LNCaP clone FGC (cell line): ENCODE measurements at regions not wholly inside any gene's neighbourhood (a gene's known extent, or its start where the extent isn't known, plus 50 kb on each side); places are given as distances from the start of the nearest gene placed in this dataset.
A peak's percentile ranks its signal among the peaks of the same experiment; 100 is the strongest.
"Not testable (repeated sequence)": the region's sequence is repeated elsewhere in the genome, so short reads cannot be mapped to it uniquely, and the experiment has no call there.

Experiments
- DNase-seq: peaks from one replicate; pipeline ENCODE4 v3.0.0-alpha.2; 2011; ENCODE audit warnings: low read depth
- H3K4me3 ChIP-seq: 2 replicates; pipeline ENCODE4 v1.5.1; 2011; ENCODE audit warnings: mild to moderate bottlenecking, low read depth, low read length, control low read depth
- TF ChIP-seq, protein P1 (sequence below): IDR thresholded peaks from 2 replicates; pipeline ENCODE4 v1.5.1; 2012; ENCODE audit warnings: mild to moderate bottlenecking; ENCODE audit not compliant: control insufficient read depth, insufficient read depth; ENCODE audit errors: extremely low read depth

DNA sequence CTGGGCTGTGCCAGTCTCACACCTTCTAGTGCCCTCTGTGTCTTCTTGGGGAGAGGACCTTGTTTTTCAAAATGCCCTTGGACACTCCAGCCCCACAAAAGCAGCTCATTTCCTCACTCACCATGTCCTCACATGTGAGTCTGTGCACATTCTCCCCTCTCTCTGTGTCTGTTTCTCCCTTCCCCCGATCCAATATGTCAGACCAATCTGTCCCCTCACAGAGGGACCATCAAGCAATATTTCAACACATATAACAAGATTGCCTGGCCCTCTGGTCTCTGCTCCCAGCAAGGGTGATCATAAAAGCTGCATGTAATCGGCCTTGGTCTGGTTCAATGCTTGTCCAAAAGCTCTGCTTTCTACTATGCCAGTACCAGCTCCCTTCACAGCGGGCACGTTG is 261.2 kb downstream of the MATN1 start:
- no peak overlapping the region for H3K4me3 ChIP-seq
- DNase-seq = no peak
- TF ChIP-seq, protein P1, sequence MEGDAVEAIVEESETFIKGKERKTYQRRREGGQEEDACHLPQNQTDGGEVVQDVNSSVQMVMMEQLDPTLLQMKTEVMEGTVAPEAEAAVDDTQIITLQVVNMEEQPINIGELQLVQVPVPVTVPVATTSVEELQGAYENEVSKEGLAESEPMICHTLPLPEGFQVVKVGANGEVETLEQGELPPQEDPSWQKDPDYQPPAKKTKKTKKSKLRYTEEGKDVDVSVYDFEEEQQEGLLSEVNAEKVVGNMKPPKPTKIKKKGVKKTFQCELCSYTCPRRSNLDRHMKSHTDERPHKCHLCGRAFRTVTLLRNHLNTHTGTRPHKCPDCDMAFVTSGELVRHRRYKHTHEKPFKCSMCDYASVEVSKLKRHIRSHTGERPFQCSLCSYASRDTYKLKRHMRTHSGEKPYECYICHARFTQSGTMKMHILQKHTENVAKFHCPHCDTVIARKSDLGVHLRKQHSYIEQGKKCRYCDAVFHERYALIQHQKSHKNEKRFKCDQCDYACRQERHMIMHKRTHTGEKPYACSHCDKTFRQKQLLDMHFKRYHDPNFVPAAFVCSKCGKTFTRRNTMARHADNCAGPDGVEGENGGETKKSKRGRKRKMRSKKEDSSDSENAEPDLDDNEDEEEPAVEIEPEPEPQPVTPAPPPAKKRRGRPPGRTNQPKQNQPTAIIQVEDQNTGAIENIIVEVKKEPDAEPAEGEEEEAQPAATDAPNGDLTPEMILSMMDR = no peak

DNA sequence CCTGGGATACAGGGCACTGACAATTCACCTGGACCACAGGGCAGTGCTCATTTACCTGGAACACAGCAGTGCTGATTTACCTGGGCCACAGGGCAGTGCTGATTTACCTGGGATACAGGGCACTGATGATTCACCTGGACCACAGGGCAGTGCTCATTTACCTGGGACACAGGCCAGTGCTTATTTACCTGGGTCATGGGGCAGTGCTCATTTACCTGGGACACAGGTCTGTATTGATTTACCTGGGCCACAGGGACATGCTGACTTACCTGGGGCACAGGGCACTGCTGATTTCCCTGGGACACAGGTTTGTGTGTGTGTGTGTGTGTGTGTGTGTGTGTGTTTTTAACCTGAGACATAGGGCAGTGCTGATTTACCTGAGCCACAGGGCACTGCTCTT is 261.7 kb downstream of the MATN1 start:
- TF ChIP-seq, protein P1 = 0 out of 2 replicates have a peak, but pooled peaks have one; percentile 7
- peak; percentile 86 for DNase-seq
- H3K4me3 ChIP-seq = no peak overlapping the region

DNA sequence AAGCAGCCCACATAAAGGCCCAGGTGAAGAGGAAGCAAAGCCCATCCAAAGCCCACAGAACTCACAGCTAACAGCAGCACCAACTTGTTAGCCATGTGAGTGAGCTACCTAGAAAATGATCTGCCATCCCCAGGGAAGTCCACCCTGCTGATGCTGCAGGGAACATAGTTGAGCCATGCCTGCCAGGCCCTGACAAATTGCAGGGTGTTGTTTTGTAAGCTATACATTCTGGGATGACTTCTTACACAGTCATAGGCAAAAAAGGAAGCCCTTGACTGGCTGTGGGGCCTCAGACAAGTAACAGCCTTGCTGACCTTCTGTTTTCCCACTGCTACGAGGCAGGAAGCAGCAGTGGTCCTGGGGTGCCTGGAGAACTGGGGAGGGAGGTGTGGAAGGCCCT is 262.7 kb downstream of the MATN1 start:
- TF ChIP-seq, protein P1 = no peak
- no peak overlapping the region for H3K4me3 ChIP-seq
- DNase-seq = no peak

DNA sequence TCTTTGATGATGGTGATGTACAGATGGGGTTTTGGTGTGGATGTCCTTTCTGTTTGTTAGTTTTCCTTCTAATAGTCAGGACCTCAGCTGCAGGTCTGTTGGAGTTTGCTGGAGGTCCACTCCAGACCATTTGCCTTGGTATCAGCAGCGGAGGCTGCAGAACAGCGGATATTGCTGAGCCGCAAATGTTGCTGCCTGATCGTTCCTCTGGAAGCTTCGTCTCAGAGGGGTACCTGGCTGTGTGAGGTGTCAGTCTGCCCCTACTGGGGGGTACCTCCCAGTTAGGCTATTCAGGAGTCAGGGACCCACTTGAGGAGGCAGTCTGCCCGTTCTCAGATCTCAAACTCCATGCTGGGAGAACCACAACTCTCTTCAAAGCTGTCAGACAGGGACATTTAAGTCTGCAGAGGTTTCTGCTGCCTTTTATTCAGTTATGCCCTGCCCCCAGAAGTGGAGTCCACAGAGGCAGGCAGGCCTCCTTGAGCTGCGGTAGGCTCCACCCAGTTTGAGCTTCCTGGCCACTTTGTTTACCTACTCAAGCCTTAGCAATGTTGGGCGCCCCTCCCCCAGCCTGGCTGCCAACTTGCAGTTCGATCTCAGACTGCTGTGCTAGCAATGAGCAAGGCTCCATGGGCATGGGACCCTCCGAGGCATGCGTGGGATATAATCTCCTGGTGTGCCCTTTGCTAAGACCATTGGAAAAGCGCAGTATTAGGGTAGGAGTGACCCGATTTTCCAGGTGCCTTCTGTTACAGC is 264.5 kb downstream of the MATN1 start:
- not testable (repeated sequence) for DNase-seq, H3K4me3 ChIP-seq

DNA sequence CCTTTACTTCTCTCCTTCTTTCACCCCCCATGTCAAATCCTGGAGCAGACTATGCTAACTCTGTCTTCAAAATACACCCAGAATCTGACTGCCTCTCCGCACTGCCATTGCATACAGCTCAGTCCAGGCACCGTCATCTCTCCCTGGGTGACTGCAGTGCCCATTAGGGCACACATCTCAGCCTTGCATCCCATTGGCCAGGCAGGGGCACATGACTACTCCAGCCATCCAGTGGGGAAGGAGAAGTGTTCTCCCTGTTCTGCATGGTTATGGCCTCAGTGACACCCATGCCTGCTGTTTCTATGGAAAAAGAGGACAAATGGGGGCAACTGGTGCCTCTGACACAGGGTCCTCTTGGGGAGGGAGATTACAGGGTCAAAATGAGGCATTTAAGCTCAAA is 270.5 kb downstream of the MATN1 start:
- TF ChIP-seq, protein P1 = no peak
- no peak overlapping the region for H3K4me3 ChIP-seq
- no peak for DNase-seq

DNA sequence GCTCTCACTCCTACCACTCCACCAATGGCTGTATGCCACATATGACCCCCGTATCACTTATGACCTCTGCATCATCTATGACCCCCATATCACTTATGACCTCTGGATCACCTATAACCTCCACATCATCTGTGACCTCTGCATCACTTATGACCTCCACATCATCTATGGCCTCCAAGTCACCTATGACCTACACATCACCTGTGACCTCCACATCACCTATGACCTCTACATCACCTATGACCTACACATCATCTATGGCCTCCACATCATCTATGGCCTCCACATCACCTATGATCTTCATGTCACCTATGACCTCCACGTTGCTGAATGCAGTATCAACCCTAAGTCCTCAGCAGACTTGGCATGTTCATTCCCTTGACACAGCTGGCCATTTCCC is 271.2 kb downstream of the MATN1 start:
- TF ChIP-seq, protein P1 = no peak
- no peak overlapping the region for H3K4me3 ChIP-seq
- no peak for DNase-seq

DNA sequence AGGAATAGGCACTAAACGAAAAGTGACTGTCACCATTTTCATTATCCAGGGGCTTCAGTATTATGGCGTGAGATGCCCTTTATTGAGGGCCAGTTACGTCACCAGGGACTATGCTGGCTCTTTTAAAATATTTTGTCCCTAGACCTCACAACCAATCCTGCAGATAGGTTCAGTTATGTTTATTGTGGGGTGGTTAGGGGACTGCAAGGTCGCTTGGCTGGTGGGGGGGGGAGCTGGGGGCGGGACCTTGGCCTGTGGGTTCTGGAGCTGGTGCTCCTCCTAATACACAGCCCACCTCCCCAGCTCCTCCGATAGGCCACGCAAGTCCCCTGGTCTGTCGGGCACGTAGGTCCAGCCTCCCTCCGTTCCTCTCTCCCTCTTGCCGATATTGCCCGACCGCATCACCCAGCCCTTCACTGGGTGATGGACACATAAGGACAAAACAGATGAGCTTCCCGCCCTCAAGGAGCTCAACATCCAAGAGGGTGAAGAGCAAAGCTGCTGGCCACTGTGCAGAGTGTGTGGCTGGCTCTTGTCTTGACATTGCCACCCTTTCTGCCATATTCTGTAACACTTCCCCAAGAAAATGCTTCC is 271.8 kb downstream of the MATN1 start:
- no peak for DNase-seq
- H3K4me3 ChIP-seq = no peak overlapping the region
- TF ChIP-seq, protein P1 = no peak
